ENCODE measurements at regions not wholly inside any gene's neighbourhood (a gene's known extent, or its start where the extent isn't known, plus 50 kb on each side); places are given as distances from the start of the nearest gene placed in this dataset.

GRCh38 chr1:239212811-239213220 lies 173.6 kb upstream of the CHRM3 start:
- DNase-seq, result no peak

GRCh38 chr1:239209591-239209990 lies 176.8 kb upstream of the CHRM3 start:
- DNase-seq, result no peak

- DNase-seq, result no peak
These were observed 182.0 kb upstream of the CHRM3 start for GRCh38 chr1:239204401-239204800.

- no peak for DNase-seq
These were observed 188.5 kb upstream of the CHRM3 start for GRCh38 chr1:239197871-239198270.

GRCh38 chr1:239189998-239190512 lies 196.3 kb upstream of the CHRM3 start:
- DNase-seq, result no peak

GRCh38 chr1:239186487-239186886 lies 199.9 kb upstream of the CHRM3 start:
- no peak for DNase-seq

GRCh38 chr1:239185245-239185619 lies 201.1 kb upstream of the CHRM3 start:
- no peak for DNase-seq

- no peak for DNase-seq
These were observed 201.7 kb upstream of the CHRM3 start for GRCh38 chr1:239184561-239185244.

- DNase-seq, result no peak
These were observed 207.4 kb upstream of the CHRM3 start for GRCh38 chr1:239178961-239179360.

- DNase-seq, result no peak
These were observed 211.5 kb upstream of the CHRM3 start for GRCh38 chr1:239174880-239175279.

GRCh38 chr1:239170828-239171227 lies 215.5 kb upstream of the CHRM3 start:
- DNase-seq, result no peak

GRCh38 chr1:239169276-239169675 lies 217.1 kb upstream of the CHRM3 start:
- DNase-seq, result no peak

- no peak for DNase-seq
These were observed 221.8 kb upstream of the CHRM3 start for GRCh38 chr1:239164451-239165180.

- peak; percentile 22 for DNase-seq
These were observed 230.8 kb upstream of the CHRM3 start for GRCh38 chr1:239155466-239156091.

- DNase-seq, result no peak
These were observed 234.4 kb upstream of the CHRM3 start for GRCh38 chr1:239151937-239152336.

- DNase-seq, result no peak
These were observed 245.4 kb upstream of the CHRM3 start for GRCh38 chr1:239140968-239141367.

GRCh38 chr1:239139801-239140200 lies 246.6 kb upstream of the CHRM3 start:
- DNase-seq, result no peak

GRCh38 chr1:239128541-239128940 lies 257.8 kb upstream of the CHRM3 start:
- no peak for DNase-seq

GRCh38 chr1:239126884-239127283 lies 259.5 kb upstream of the CHRM3 start:
- DNase-seq, result no peak

GRCh38 chr1:239125893-239126292 lies 260.5 kb upstream of the CHRM3 start:
- DNase-seq, result no peak

GRCh38 chr1:239125027-239125426 lies 261.3 kb upstream of the CHRM3 start:
- DNase-seq, result no peak

GRCh38 chr1:239123260-239123659 lies 263.1 kb upstream of the CHRM3 start:
- DNase-seq, result no peak
